PC-9 (cell line): ENCODE measurements at regions not wholly inside any gene's neighbourhood (a gene's known extent, or its start where the extent isn't known, plus 50 kb on each side); places are given as distances from the start of the nearest gene placed in this dataset.

ENCODE experiments used
- EZH2 ChIP-seq: fragments of 200-600 bp; sonication (generic); IDR thresholded peaks from 2 replicates; pipeline ENCODE4 v1.8.0; 2017; ENCODE audit warnings: antibody characterized with exemption, low read depth
- TF ChIP-seq, protein P1 (sequence below): fragments of 200-600 bp; sonication (generic); conservative IDR thresholded peaks from 2 replicates; pipeline ENCODE4 v1.6.1; 2017; ENCODE audit warnings: mixed run types, antibody characterized with exemption, mild to moderate bottlenecking, moderate library complexity

DNA sequence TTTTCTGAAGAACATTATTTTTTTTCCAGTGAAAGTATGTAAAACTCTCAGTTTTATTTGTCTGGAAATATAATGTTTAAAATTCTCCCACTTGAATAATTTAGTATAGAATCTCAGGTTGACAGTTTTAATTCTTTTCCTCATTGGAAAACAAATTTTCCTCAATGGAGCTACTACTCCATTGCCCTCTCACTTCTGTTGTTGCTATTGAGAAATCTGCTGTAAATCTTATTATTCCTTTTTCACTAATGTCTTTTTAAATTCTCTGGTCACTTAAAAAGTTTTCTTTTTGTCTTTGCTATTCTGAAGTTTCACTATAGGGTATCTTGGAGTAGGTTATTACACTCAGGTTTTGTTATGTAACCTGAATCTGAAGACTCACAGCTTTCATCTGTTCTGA, 216.1 kb upstream of the PMFBP1 start:
- no peak for TF ChIP-seq EZH2
- TF ChIP-seq, protein P1, sequence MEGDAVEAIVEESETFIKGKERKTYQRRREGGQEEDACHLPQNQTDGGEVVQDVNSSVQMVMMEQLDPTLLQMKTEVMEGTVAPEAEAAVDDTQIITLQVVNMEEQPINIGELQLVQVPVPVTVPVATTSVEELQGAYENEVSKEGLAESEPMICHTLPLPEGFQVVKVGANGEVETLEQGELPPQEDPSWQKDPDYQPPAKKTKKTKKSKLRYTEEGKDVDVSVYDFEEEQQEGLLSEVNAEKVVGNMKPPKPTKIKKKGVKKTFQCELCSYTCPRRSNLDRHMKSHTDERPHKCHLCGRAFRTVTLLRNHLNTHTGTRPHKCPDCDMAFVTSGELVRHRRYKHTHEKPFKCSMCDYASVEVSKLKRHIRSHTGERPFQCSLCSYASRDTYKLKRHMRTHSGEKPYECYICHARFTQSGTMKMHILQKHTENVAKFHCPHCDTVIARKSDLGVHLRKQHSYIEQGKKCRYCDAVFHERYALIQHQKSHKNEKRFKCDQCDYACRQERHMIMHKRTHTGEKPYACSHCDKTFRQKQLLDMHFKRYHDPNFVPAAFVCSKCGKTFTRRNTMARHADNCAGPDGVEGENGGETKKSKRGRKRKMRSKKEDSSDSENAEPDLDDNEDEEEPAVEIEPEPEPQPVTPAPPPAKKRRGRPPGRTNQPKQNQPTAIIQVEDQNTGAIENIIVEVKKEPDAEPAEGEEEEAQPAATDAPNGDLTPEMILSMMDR, result no peak
